ENCODE measurements at regions not wholly inside any gene's neighbourhood (a gene's known extent, or its start where the extent isn't known, plus 50 kb on each side); places are given as distances from the start of the nearest gene placed in this dataset.

- Histone ChIP-seq H3K4me3 (ENCODE audit: low read depth in 1 of 2, low read length in 1 of 2) (no peak overlapping the region), H3K4me1 (ENCODE audit: control insufficient read depth in 1 of 2, insufficient read depth in 1 of 2, low read depth in 1 of 2, low read length in 1 of 2) (no peaks in the 10 kb centered on the region), H3K27me3 (no peaks in the 10 kb centered on the region), H3K9me3 (no peaks in the 10 kb centered on the region), H3K27ac (no peak overlapping the region), H3K36me3 (no peaks in the 10 kb centered on the region)
- TF ChIP-seq, protein P1, sequence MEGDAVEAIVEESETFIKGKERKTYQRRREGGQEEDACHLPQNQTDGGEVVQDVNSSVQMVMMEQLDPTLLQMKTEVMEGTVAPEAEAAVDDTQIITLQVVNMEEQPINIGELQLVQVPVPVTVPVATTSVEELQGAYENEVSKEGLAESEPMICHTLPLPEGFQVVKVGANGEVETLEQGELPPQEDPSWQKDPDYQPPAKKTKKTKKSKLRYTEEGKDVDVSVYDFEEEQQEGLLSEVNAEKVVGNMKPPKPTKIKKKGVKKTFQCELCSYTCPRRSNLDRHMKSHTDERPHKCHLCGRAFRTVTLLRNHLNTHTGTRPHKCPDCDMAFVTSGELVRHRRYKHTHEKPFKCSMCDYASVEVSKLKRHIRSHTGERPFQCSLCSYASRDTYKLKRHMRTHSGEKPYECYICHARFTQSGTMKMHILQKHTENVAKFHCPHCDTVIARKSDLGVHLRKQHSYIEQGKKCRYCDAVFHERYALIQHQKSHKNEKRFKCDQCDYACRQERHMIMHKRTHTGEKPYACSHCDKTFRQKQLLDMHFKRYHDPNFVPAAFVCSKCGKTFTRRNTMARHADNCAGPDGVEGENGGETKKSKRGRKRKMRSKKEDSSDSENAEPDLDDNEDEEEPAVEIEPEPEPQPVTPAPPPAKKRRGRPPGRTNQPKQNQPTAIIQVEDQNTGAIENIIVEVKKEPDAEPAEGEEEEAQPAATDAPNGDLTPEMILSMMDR (IDR thresholded peaks at IDR 0.05), result no peak
Observed at GRCh38 chr1:187270256-187270655, 441.5 kb downstream of the PLA2G4A start.

- H3K9me3 ChIP-seq, result no peaks in the 10 kb centered on the region
- no peaks in the 10 kb centered on the region for H3K4me1 ChIP-seq (ENCODE audit: control insufficient read depth in 1 of 2, insufficient read depth in 1 of 2, low read depth in 1 of 2, low read length in 1 of 2)
- no peak overlapping the region for H3K4me3 ChIP-seq (ENCODE audit: low read depth in 1 of 2, low read length in 1 of 2)
- TF ChIP-seq, protein P1 (IDR thresholded peaks at IDR 0.05), result no peak
- H3K36me3 ChIP-seq, result no peaks in the 10 kb centered on the region
- no peaks in the 10 kb centered on the region for H3K27me3 ChIP-seq
- no peak overlapping the region for H3K27ac ChIP-seq
Observed at GRCh38 chr1:187275346-187275745, 446.6 kb downstream of the PLA2G4A start.

DNA sequence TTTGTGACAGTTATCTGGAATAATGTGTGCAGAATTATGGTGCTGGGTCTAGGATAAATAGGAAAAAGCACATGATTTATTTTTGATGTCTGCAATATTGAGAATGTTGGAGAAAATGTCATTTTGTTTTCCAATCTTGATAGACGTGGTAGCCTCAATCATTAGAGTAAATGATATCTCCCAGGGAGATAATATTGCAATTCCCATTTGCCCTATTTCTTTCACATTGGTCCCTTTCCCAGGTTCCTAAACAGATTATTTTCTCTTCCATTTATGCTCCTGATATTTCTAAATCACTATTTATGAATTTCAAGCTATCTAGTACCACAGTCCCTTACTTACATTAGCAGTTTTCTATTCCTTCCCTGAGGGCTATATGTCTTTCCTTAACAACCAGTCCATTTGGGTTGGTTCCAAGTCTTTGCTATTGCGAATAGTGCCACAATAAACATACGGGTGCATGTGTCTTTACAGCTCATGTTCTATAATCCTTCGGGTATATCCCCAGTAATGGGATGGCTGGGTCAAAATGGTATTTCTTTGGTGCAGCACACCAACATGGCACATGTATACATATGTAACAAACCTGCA lies 447.3 kb downstream of the PLA2G4A start:
- Histone ChIP-seq H3K4me3 (ENCODE audit: low read depth in 1 of 2, low read length in 1 of 2) (no peak overlapping the region), H3K27ac (no peak overlapping the region), H3K4me1 (ENCODE audit: control insufficient read depth in 1 of 2, insufficient read depth in 1 of 2, low read depth in 1 of 2, low read length in 1 of 2) (no peaks in the 10 kb centered on the region), H3K9me3 (no peaks in the 10 kb centered on the region), H3K27me3 (no peaks in the 10 kb centered on the region), H3K36me3 (no peaks in the 10 kb centered on the region)
- TF ChIP-seq, protein P1 (IDR thresholded peaks at IDR 0.05), result no peak

DNA sequence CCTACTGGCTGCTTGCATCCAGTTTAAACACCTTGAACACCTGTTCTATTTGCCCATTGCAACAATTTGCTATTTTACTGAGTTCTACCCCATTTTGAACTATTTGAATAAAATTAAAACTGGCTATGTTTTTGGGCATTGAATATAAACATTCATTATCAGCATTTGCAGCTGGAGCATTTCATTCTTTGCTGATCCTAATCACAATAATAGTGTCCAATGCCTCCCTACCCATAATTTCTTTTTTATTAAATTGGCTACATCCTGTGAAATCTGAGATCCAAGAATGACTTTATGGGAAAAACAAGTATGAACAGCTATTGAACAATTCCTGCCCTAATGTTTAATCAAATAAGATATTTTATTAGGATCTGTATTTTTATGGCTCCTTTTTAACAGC lies 447.9 kb downstream of the PLA2G4A start:
- no peaks in the 10 kb centered on the region for H3K9me3 ChIP-seq
- no peak overlapping the region for H3K4me3 ChIP-seq (ENCODE audit: low read depth in 1 of 2, low read length in 1 of 2)
- H3K4me1 ChIP-seq (ENCODE audit: control insufficient read depth in 1 of 2, insufficient read depth in 1 of 2, low read depth in 1 of 2, low read length in 1 of 2), result no peaks in the 10 kb centered on the region
- TF ChIP-seq, protein P1 (IDR thresholded peaks at IDR 0.05), result no peak
- H3K27ac ChIP-seq, result no peak overlapping the region
- no peaks in the 10 kb centered on the region for H3K27me3 ChIP-seq
- H3K36me3 ChIP-seq, result no peaks in the 10 kb centered on the region

- TF ChIP-seq, protein P1 (IDR thresholded peaks at IDR 0.05), result no peak
- Histone ChIP-seq H3K4me3 (ENCODE audit: low read depth in 1 of 2, low read length in 1 of 2) (no peak overlapping the region), H3K4me1 (ENCODE audit: control insufficient read depth in 1 of 2, insufficient read depth in 1 of 2, low read depth in 1 of 2, low read length in 1 of 2) (no peaks in the 10 kb centered on the region), H3K27ac (no peak overlapping the region), H3K36me3 (no peaks in the 10 kb centered on the region), H3K27me3 (no peaks in the 10 kb centered on the region), H3K9me3 (no peaks in the 10 kb centered on the region)
Observed at GRCh38 chr1:187280031-187280430, 451.3 kb downstream of the PLA2G4A start.

DNA sequence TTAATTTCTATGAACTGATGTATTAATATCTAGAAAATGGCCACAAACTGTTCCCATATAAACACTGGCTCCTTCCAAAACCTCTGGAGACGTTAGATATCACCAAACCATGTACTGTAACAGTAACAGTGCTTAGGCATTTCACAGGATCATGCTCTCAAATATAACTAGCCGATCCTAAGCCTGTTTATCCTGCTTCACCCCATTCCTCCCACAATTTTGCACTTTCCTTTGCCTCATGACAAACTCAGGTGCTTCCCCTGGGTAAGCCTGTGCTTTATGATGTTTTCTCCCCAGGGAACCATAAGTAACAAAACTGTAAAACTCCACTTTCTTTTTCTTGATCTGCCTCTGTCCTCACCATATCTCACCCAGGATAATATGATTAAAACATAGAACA lies 452.3 kb downstream of the PLA2G4A start:
- no peaks in the 10 kb centered on the region for H3K36me3 ChIP-seq
- no peak overlapping the region for H3K27ac ChIP-seq
- TF ChIP-seq, protein P1 (IDR thresholded peaks at IDR 0.05), result no peak
- no peaks in the 10 kb centered on the region for H3K27me3 ChIP-seq
- H3K9me3 ChIP-seq, result no peaks in the 10 kb centered on the region
- no peak overlapping the region for H3K4me3 ChIP-seq (ENCODE audit: low read depth in 1 of 2, low read length in 1 of 2)
- no peaks in the 10 kb centered on the region for H3K4me1 ChIP-seq (ENCODE audit: control insufficient read depth in 1 of 2, insufficient read depth in 1 of 2, low read depth in 1 of 2, low read length in 1 of 2)

Data from neutrophil (primary cell).